ENCODE measurements at regions not wholly inside any gene's neighbourhood (a gene's known extent, or its start where the extent isn't known, plus 50 kb on each side); places are given as distances from the start of the nearest gene placed in this dataset.

GRCh38 chr10:129140921-129141885 lies 325.8 kb upstream of the MGMT start:
- no peak for DNase-seq (ENCODE audit: low read depth in 3 of 3)

- no peak for DNase-seq (ENCODE audit: low read depth in 3 of 3)
Measured at GRCh38 chr10:129151281-129151680, 315.8 kb upstream of the MGMT start.

- DNase-seq (ENCODE audit: low read depth in 3 of 3): no peak
Measured at GRCh38 chr10:129156406-129156805, 310.6 kb upstream of the MGMT start.

- no peak for DNase-seq (ENCODE audit: low read depth in 3 of 3)
Measured at GRCh38 chr10:129157185-129157584, 309.9 kb upstream of the MGMT start.

- peak in 1 of 3 donors; percentile 2 for DNase-seq (ENCODE audit: low read depth in 3 of 3)
Measured at GRCh38 chr10:129161150-129161549, 305.9 kb upstream of the MGMT start.

GRCh38 chr10:129163531-129163930 lies 303.5 kb upstream of the MGMT start:
- no peak for DNase-seq (ENCODE audit: low read depth in 3 of 3)

GRCh38 chr10:129165076-129165720 lies 301.8 kb upstream of the MGMT start:
- DNase-seq (ENCODE audit: low read depth in 3 of 3): no peak

GRCh38 chr10:129165770-129166169 lies 301.3 kb upstream of the MGMT start:
- no peak for DNase-seq (ENCODE audit: low read depth in 3 of 3)

- DNase-seq (ENCODE audit: low read depth in 3 of 3): no peak
Measured at GRCh38 chr10:129168660-129169059, 298.4 kb upstream of the MGMT start.

- DNase-seq (ENCODE audit: low read depth in 3 of 3): no peak
Measured at GRCh38 chr10:129169115-129169514, 297.9 kb upstream of the MGMT start.

- no peak for DNase-seq (ENCODE audit: low read depth in 3 of 3)
Measured at GRCh38 chr10:129170812-129171211, 296.2 kb upstream of the MGMT start.

- DNase-seq (ENCODE audit: low read depth in 3 of 3): no peak
Measured at GRCh38 chr10:129171812-129172211, 295.2 kb upstream of the MGMT start.

- no peak for DNase-seq (ENCODE audit: low read depth in 3 of 3)
Measured at GRCh38 chr10:129174232-129175014, 292.6 kb upstream of the MGMT start.

- no peak for DNase-seq (ENCODE audit: low read depth in 3 of 3)
Measured at GRCh38 chr10:129179245-129179971, 287.6 kb upstream of the MGMT start.

GRCh38 chr10:129179972-129180678 lies 286.9 kb upstream of the MGMT start:
- no peak for DNase-seq (ENCODE audit: low read depth in 3 of 3)

- DNase-seq (ENCODE audit: low read depth in 3 of 3): no peak
Measured at GRCh38 chr10:129184196-129184595, 282.8 kb upstream of the MGMT start.

GRCh38 chr10:129187331-129187730 lies 279.7 kb upstream of the MGMT start:
- DNase-seq (ENCODE audit: low read depth in 3 of 3): no peak

GRCh38 chr10:129191797-129192196 lies 275.2 kb upstream of the MGMT start:
- DNase-seq (ENCODE audit: low read depth in 3 of 3): no peak

- no peak for DNase-seq (ENCODE audit: low read depth in 3 of 3)
Measured at GRCh38 chr10:129192344-129193128, 274.5 kb upstream of the MGMT start.

- peak in 2 of 3 donors; percentile 1 to 10 for DNase-seq (ENCODE audit: low read depth in 3 of 3)
Measured at GRCh38 chr10:129193148-129193547, 273.9 kb upstream of the MGMT start.
